DOHH2 (cell line): ENCODE measurements at regions not wholly inside any gene's neighbourhood (a gene's known extent, or its start where the extent isn't known, plus 50 kb on each side); places are given as distances from the start of the nearest gene placed in this dataset.

Experiments
- H3F3A ChIP-seq: fragments of 200-600 bp; sonication (generic), shearing (Covaris generic); 2 replicates; pipeline ENCODE4 v1.6.0; 2016; ENCODE audit warnings: antibody characterized with exemption, mild to moderate bottlenecking; ENCODE audit not compliant: control insufficient read depth, insufficient read depth
- H3K27ac ChIP-seq: fragments of 200-600 bp; sonication (generic); 2 replicates; pipeline ENCODE4 v1.5.1; 2014; ENCODE audit warnings: low read depth, mild to moderate bottlenecking, low read length, moderate library complexity
- H3K27me3 ChIP-seq: fragments of 200-600 bp; sonication (generic); 2 replicates; pipeline ENCODE4 v1.6.1; 2014; ENCODE audit warnings: mild to moderate bottlenecking, low read length, mixed read lengths; ENCODE audit not compliant: control insufficient read depth
- H3K36me3 ChIP-seq: fragments of 200-600 bp; sonication (generic); 2 replicates; pipeline ENCODE4 v1.6.1; 2014; ENCODE audit warnings: mild to moderate bottlenecking, low read length, moderate library complexity, mixed read lengths; ENCODE audit not compliant: control insufficient read depth
- H3K4me1 ChIP-seq: fragments of 200-600 bp; sonication (generic); 2 replicates; pipeline ENCODE4 v1.6.1; 2014; ENCODE audit warnings: mild to moderate bottlenecking, low read length, mixed read lengths; ENCODE audit not compliant: control insufficient read depth
- H3K4me2 ChIP-seq: fragments of 200-600 bp; sonication (generic); 2 replicates; pipeline ENCODE4 v1.6.0; 2014; ENCODE audit warnings: mild to moderate bottlenecking, low read length, moderate library complexity
- H3K4me3 ChIP-seq: fragments of 200-600 bp; sonication (generic); 2 replicates; pipeline ENCODE4 v1.5.1; 2014; ENCODE audit warnings: mild to moderate bottlenecking, low read length, mixed read lengths
- H3K79me2 ChIP-seq: fragments of 200-600 bp; sonication (generic); 2 replicates; pipeline ENCODE4 v1.6.1; 2014; ENCODE audit warnings: mild to moderate bottlenecking, low read length, mixed read lengths; ENCODE audit not compliant: control insufficient read depth
- H3K9me2 ChIP-seq: fragments of 200-600 bp; sonication (generic); replicated peaks from 2 replicates; pipeline ENCODE4 v1.6.1; 2014; ENCODE audit warnings: mild to moderate bottlenecking, low read length, mixed read lengths; ENCODE audit not compliant: control insufficient read depth
- H3K9me3 ChIP-seq: fragments of 200-600 bp; sonication (generic); 2 replicates; pipeline ENCODE4 v1.6.1; 2014; ENCODE audit warnings: antibody characterized with exemption, low read length, mixed read lengths; ENCODE audit not compliant: control insufficient read depth, insufficient read depth
- H4K20me1 ChIP-seq: fragments of 200-600 bp; sonication (generic); 2 replicates; pipeline ENCODE4 v1.6.0; 2014; ENCODE audit warnings: low read depth, mild to moderate bottlenecking, antibody characterized with exemption, low read length, moderate library complexity; ENCODE audit not compliant: control insufficient read depth, insufficient read depth
- EZH2phosphoT487 ChIP-seq: fragments of 200-600 bp; sonication (generic); IDR thresholded peaks from 2 replicates; pipeline ENCODE4 v1.6.1; 2017; ENCODE audit warnings: borderline replicate concordance, mild to moderate bottlenecking, antibody characterized with exemption, low read length, moderate library complexity, mixed read lengths
- TF ChIP-seq, protein P1 (sequence below): fragments of 200-600 bp; sonication (generic); IDR thresholded peaks from one replicate; pipeline ENCODE4 v1.5.1; 2014; ENCODE audit warnings: antibody characterized with exemption, mild to moderate bottlenecking, low read depth, low read length; ENCODE audit not compliant: poor library complexity, severe bottlenecking

DNA sequence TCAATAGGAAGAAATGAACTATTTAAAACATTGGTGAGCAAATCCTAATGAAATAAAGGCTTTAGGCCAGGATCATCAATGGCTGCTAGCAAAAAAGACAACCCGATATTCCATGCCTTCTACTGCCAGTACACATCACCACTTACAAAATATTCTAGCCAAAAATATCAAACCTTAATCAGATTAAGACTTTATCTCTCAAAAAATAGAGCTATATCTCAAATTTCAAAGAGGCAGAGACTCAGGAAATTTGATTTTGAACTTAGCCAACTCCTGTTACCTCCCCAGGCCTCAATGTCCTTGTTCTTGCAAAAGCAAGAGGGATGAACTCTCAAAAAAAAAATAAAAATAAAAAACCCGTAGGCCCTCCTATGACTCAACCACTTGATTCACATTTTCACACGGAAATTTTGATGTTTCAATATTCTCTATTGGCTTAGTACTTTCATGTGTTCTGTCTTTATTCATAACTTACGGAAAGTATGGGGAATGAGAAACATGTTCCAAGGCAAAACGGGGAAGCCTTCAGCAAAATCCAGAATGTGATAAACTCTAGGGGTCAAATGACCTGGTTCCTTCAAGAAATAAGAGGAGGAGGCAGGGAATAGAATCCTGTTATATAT is 273.3 kb upstream of the ZPLD1 start:
- TF ChIP-seq, protein P1, sequence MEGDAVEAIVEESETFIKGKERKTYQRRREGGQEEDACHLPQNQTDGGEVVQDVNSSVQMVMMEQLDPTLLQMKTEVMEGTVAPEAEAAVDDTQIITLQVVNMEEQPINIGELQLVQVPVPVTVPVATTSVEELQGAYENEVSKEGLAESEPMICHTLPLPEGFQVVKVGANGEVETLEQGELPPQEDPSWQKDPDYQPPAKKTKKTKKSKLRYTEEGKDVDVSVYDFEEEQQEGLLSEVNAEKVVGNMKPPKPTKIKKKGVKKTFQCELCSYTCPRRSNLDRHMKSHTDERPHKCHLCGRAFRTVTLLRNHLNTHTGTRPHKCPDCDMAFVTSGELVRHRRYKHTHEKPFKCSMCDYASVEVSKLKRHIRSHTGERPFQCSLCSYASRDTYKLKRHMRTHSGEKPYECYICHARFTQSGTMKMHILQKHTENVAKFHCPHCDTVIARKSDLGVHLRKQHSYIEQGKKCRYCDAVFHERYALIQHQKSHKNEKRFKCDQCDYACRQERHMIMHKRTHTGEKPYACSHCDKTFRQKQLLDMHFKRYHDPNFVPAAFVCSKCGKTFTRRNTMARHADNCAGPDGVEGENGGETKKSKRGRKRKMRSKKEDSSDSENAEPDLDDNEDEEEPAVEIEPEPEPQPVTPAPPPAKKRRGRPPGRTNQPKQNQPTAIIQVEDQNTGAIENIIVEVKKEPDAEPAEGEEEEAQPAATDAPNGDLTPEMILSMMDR = no peak
- no peak for TF ChIP-seq EZH2phosphoT487
- no peaks in the 10 kb centered on the region for H3K9me2 ChIP-seq
- no peak overlapping the region for H3K27ac ChIP-seq
- no peak overlapping the region for H3K4me3 ChIP-seq
- H3K79me2 ChIP-seq = no peaks in the 10 kb centered on the region
- no peaks in the 10 kb centered on the region for H3K4me1 ChIP-seq
- H3F3A ChIP-seq = no peaks in the 10 kb centered on the region
- H3K4me2 ChIP-seq = no peak overlapping the region
- no peaks in the 10 kb centered on the region for H4K20me1 ChIP-seq
- H3K27me3 ChIP-seq = no peaks in the 10 kb centered on the region
- no peaks in the 10 kb centered on the region for H3K36me3 ChIP-seq
- no peaks in the 10 kb centered on the region for H3K9me3 ChIP-seq

DNA sequence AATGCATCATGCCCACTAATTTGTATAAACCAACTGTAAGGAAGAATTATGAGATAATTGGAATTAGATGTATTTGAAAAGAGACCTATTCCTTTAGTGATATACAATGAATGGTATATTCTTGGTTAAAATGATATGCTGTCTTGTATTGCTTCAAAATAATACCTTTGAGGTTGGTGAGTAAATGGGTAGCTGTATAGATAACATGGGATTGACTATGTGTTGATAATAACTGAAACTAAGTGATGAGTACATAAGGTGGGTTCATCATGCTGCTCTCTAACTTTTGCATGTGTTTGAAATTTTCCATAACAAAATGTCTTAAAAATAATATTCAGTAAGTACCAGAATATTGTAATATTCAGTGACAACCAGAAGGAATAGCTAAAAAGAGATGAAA is 272.6 kb upstream of the ZPLD1 start:
- no peaks in the 10 kb centered on the region for H3F3A ChIP-seq
- TF ChIP-seq EZH2phosphoT487 = no peak
- TF ChIP-seq, protein P1 = no peak
- H3K27ac ChIP-seq = no peak overlapping the region
- no peaks in the 10 kb centered on the region for H3K27me3 ChIP-seq
- H3K79me2 ChIP-seq = no peaks in the 10 kb centered on the region
- no peak overlapping the region for H3K4me2 ChIP-seq
- no peaks in the 10 kb centered on the region for H3K9me3 ChIP-seq
- no peaks in the 10 kb centered on the region for H3K4me1 ChIP-seq
- H3K9me2 ChIP-seq = no peaks in the 10 kb centered on the region
- no peak overlapping the region for H3K4me3 ChIP-seq
- no peaks in the 10 kb centered on the region for H3K36me3 ChIP-seq
- H4K20me1 ChIP-seq = no peaks in the 10 kb centered on the region

DNA sequence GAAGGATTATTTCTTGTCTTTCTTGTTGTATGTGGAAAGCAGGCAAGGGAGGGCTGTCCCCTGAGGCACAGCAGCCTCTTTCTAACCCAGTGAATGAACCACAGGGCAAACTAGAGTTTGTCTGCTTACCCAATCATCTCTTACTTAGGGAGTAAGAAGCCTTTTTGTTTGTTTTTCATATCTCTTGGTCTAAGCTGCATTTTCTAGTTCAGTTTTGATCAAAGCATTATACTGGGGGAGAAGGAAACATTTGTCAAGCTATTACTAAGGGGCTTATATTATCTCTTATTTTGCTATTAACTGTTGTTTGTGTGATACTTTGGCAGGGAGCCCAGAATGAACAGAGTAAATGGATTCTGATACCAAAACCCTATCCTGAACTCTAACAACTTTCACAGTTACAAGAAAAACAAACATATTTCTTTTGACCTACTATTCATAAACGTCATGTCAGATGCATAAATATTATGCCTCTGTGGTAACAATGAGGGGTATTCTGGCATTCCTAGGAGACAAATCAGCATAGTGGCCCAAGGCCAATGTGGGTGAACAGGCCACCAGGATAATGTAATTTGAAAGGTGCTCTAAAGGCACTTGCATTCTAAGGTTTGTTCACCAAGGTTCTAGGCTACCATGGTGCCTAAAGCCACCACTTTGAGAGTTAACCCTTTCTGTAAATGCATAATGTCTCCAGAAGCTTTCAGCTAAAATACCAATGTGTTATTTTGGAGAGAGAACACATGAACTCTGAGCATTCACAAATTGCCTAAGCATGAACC is 271.6 kb upstream of the ZPLD1 start:
- no peaks in the 10 kb centered on the region for H3K4me1 ChIP-seq

More for the DNA sequence above, 271.6 kb upstream of the ZPLD1 start:
- Histone ChIP-seq H3K4me3 (no peak overlapping the region), H4K20me1 (no peaks in the 10 kb centered on the region), H3K9me3 (no peaks in the 10 kb centered on the region), H3K27me3 (no peaks in the 10 kb centered on the region), H3K79me2 (no peaks in the 10 kb centered on the region), H3K4me2 (no peak overlapping the region), H3K9me2 (no peaks in the 10 kb centered on the region), H3K27ac (no peak overlapping the region), H3K36me3 (no peaks in the 10 kb centered on the region), H3F3A (no peaks in the 10 kb centered on the region)
- no peak for TF ChIP-seq EZH2phosphoT487
- TF ChIP-seq, protein P1 = no peak
